Neural cell (in vitro differentiated cells): ENCODE measurements at regions not wholly inside any gene's neighbourhood (a gene's known extent, or its start where the extent isn't known, plus 50 kb on each side); places are given as distances from the start of the nearest gene placed in this dataset.

Experiments
- H2AFZ ChIP-seq: fragments of 200-600, 300-800 bp; sonication (generic), shearing (Covaris generic); 2 replicates; pipeline ENCODE4 v1.6.0; 2014; ENCODE audit warnings: low read depth, mild to moderate bottlenecking, antibody characterized with exemption, low read length, moderate library complexity
- H3F3A ChIP-seq: fragments of 200-600 bp; shearing (Covaris generic); 2 replicates; pipeline ENCODE4 v1.6.1; 2016; ENCODE audit warnings: mild to moderate bottlenecking, moderate library complexity, mixed read lengths, antibody characterized with exemption, low read length; ENCODE audit not compliant: insufficient read depth, poor library complexity, severe bottlenecking
- H3K27ac ChIP-seq: fragments of 200-600, 300-800 bp; sonication (generic), shearing (Covaris generic); 2 replicates; pipeline ENCODE4 v1.5.1; 2014; ENCODE audit warnings: mild to moderate bottlenecking, low read length, moderate library complexity
- H3K27me3 ChIP-seq: fragments of 300-800, 200-600 bp; sonication (generic), shearing (Covaris generic); 2 replicates; pipeline ENCODE4 v1.6.0; 2014; ENCODE audit warnings: mild to moderate bottlenecking, low read depth, low read length, moderate library complexity; ENCODE audit not compliant: insufficient read depth
- H3K36me3 ChIP-seq: fragments of 300-800, 200-600 bp; sonication (generic), shearing (Covaris generic); 2 replicates; pipeline ENCODE4 v1.5.1; 2014; ENCODE audit warnings: mild to moderate bottlenecking, antibody characterized with exemption, low read length, moderate library complexity; ENCODE audit not compliant: insufficient read depth
- H3K4me2 ChIP-seq: fragments of 300-800, 200-600 bp; sonication (generic), shearing (Covaris generic); 2 replicates; pipeline ENCODE4 v1.6.0; 2014; ENCODE audit warnings: mild to moderate bottlenecking, low read length
- H3K4me3 ChIP-seq: fragments of 300-800, 200-600 bp; sonication (generic), shearing (Covaris generic); 2 replicates; pipeline ENCODE4 v1.5.1; 2014; ENCODE audit warnings: mild to moderate bottlenecking, low read length, moderate library complexity
- H3K79me2 ChIP-seq: fragments of 200-600 bp; shearing (Covaris generic); replicated peaks from 2 replicates; pipeline ENCODE4 v1.6.0; 2014; ENCODE audit warnings: mild to moderate bottlenecking, low read length, moderate library complexity; ENCODE audit not compliant: insufficient read depth
- H3K9ac ChIP-seq: fragments of 300-800, 200-600 bp; sonication (generic), shearing (Covaris generic); 2 replicates; pipeline ENCODE4 v1.6.1; 2016; ENCODE audit warnings: mild to moderate bottlenecking, low read length, mixed read lengths
- H3K9me2 ChIP-seq: fragments of 200-600 bp; shearing (Covaris generic); 2 replicates; pipeline ENCODE4 v1.6.1; 2016; ENCODE audit warnings: mild to moderate bottlenecking, low read length, mixed read lengths; ENCODE audit not compliant: insufficient read depth
- H3K9me3 ChIP-seq: fragments of 200-600, 300-800 bp; sonication (generic), shearing (Covaris generic); 2 replicates; pipeline ENCODE4 v1.6.1; 2016; ENCODE audit warnings: mild to moderate bottlenecking, mixed run types, low read length, moderate library complexity, mixed read lengths
- H4K20me1 ChIP-seq: fragments of 200-600 bp; shearing (Covaris generic); 2 replicates; pipeline ENCODE4 v1.6.1; 2016; ENCODE audit warnings: mild to moderate bottlenecking, mixed run types; ENCODE audit not compliant: insufficient read depth
- EP300 ChIP-seq: fragments of 450-650 bp; conservative IDR thresholded peaks from 2 replicates; pipeline ENCODE4 v1.6.1; 2014; ENCODE audit warnings: antibody characterized with exemption, mild to moderate bottlenecking, moderate library complexity; ENCODE audit not compliant: poor library complexity, severe bottlenecking
- EZH2 ChIP-seq: fragments of 200-600, 300-800 bp; shearing (Covaris generic), sonication (generic); IDR thresholded peaks from 2 replicates; pipeline ENCODE4 v1.6.1; 2014; ENCODE audit warnings: antibody characterized with exemption, low read length, borderline replicate concordance, mild to moderate bottlenecking; ENCODE audit not compliant: insufficient read depth, poor library complexity, severe bottlenecking
- MXI1 ChIP-seq: fragments of 450-650 bp; conservative IDR thresholded peaks from 2 replicates; pipeline ENCODE4 v1.6.1; 2014; ENCODE audit warnings: antibody characterized with exemption, mild to moderate bottlenecking; ENCODE audit not compliant: poor library complexity, severe bottlenecking
- POLR2AphosphoS5 ChIP-seq: IDR thresholded peaks from 2 replicates; pipeline ENCODE4 v1.6.1; 2012
- RAD21 ChIP-seq: fragments of 450-650 bp; conservative IDR thresholded peaks from 2 replicates; pipeline ENCODE4 v1.6.1; 2014; ENCODE audit warnings: antibody characterized with exemption, mild to moderate bottlenecking, moderate library complexity
- SMC3 ChIP-seq: fragments of 450-650 bp; conservative IDR thresholded peaks from 2 replicates; pipeline ENCODE4 v1.6.1; 2014; ENCODE audit warnings: antibody characterized with exemption, mild to moderate bottlenecking, moderate library complexity; ENCODE audit not compliant: poor library complexity
- TAF1 ChIP-seq: IDR thresholded peaks from 2 replicates; pipeline ENCODE4 v1.6.1; 2012; ENCODE audit warnings: low read depth
- TF ChIP-seq, protein P1 (sequence below): fragments of 450-650 bp; IDR thresholded peaks from 2 replicates; pipeline ENCODE4 v1.5.1; 2014; ENCODE audit warnings: antibody characterized with exemption, mild to moderate bottlenecking, moderate library complexity; ENCODE audit not compliant: poor library complexity, severe bottlenecking
- TF ChIP-seq, protein P2 (sequence below): IDR thresholded peaks from 2 replicates; pipeline ENCODE4 v1.6.1; 2012; ENCODE audit warnings: borderline replicate concordance

DNA sequence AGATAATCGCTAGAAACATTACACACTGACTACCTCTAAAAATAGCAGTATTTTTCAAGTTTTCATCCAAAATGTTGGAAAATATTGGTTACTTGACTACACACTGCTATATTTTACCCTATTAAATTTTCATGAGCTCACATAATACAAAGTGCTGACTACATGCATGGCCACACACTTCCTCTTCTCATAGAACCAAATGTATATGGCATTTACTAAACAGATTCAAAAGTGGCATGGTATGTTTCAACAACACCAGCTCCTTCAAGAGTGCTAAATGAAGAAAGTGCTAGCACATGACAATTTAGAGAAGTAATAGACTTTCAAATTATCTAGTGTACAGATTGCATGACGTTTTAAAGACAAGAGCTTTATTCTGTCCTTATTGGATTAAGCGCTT, 780.4 kb upstream of the SLITRK6 start:
- H3F3A ChIP-seq, result no peaks in the 10 kb centered on the region

DNA sequence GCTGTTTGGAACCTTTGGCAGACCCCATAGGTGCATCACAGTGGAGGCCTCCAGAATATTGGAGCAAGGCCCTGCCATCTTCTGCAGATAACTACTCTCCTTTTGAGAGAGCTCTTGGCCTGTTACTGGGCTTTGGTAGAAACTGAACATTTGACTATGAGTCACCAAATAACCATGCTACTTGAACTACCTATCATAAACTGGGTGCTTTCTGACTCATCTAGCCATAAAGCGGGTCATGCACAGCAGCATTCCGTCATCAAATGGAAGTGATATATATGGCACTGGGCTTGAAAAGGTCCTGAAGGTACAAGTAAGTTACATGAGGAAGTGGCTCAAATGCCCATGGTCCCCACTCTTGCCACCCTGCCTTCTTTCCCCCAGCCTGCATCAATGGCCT, 782.5 kb upstream of the SLITRK6 start:
- Histone ChIP-seq H3K9ac (no peak overlapping the region), H3K9me2 (no peaks in the 10 kb centered on the region), H3K4me3 (no peak overlapping the region), H4K20me1 (no peaks in the 10 kb centered on the region), H3K79me2 (no peaks in the 10 kb centered on the region), H3F3A (no peaks in the 10 kb centered on the region), H3K9me3 (no peaks in the 10 kb centered on the region), H3K36me3 (no peaks in the 10 kb centered on the region), H2AFZ (no peak overlapping the region), H3K27me3 (no peaks in the 10 kb centered on the region), H3K27ac (no peak overlapping the region), H3K4me2 (no peak overlapping the region)
- TF ChIP-seq SMC3 (no peak), POLR2AphosphoS5 (no peak), EZH2 (no peak), EP300 (no peak), TAF1 (no peak), MXI1 (no peak), RAD21 (no peak)
- TF ChIP-seq, protein P1, sequence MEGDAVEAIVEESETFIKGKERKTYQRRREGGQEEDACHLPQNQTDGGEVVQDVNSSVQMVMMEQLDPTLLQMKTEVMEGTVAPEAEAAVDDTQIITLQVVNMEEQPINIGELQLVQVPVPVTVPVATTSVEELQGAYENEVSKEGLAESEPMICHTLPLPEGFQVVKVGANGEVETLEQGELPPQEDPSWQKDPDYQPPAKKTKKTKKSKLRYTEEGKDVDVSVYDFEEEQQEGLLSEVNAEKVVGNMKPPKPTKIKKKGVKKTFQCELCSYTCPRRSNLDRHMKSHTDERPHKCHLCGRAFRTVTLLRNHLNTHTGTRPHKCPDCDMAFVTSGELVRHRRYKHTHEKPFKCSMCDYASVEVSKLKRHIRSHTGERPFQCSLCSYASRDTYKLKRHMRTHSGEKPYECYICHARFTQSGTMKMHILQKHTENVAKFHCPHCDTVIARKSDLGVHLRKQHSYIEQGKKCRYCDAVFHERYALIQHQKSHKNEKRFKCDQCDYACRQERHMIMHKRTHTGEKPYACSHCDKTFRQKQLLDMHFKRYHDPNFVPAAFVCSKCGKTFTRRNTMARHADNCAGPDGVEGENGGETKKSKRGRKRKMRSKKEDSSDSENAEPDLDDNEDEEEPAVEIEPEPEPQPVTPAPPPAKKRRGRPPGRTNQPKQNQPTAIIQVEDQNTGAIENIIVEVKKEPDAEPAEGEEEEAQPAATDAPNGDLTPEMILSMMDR, result no peak
- TF ChIP-seq, protein P2, sequence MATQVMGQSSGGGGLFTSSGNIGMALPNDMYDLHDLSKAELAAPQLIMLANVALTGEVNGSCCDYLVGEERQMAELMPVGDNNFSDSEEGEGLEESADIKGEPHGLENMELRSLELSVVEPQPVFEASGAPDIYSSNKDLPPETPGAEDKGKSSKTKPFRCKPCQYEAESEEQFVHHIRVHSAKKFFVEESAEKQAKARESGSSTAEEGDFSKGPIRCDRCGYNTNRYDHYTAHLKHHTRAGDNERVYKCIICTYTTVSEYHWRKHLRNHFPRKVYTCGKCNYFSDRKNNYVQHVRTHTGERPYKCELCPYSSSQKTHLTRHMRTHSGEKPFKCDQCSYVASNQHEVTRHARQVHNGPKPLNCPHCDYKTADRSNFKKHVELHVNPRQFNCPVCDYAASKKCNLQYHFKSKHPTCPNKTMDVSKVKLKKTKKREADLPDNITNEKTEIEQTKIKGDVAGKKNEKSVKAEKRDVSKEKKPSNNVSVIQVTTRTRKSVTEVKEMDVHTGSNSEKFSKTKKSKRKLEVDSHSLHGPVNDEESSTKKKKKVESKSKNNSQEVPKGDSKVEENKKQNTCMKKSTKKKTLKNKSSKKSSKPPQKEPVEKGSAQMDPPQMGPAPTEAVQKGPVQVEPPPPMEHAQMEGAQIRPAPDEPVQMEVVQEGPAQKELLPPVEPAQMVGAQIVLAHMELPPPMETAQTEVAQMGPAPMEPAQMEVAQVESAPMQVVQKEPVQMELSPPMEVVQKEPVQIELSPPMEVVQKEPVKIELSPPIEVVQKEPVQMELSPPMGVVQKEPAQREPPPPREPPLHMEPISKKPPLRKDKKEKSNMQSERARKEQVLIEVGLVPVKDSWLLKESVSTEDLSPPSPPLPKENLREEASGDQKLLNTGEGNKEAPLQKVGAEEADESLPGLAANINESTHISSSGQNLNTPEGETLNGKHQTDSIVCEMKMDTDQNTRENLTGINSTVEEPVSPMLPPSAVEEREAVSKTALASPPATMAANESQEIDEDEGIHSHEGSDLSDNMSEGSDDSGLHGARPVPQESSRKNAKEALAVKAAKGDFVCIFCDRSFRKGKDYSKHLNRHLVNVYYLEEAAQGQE, result no peak

More for the DNA sequence above, 780.4 kb upstream of the SLITRK6 start:
- Histone ChIP-seq H3K27me3 (no peaks in the 10 kb centered on the region), H2AFZ (no peak overlapping the region), H3K4me2 (no peak overlapping the region), H3K9ac (no peak overlapping the region), H3K9me3 (no peaks in the 10 kb centered on the region), H3K27ac (no peak overlapping the region), H3K4me3 (no peak overlapping the region), H3K79me2 (no peaks in the 10 kb centered on the region), H3K36me3 (no peaks in the 10 kb centered on the region), H4K20me1 (no peaks in the 10 kb centered on the region), H3K9me2 (no peaks in the 10 kb centered on the region)
- no peak for TF ChIP-seq POLR2AphosphoS5
- TF ChIP-seq, protein P1, result no peak
- TF ChIP-seq MXI1, result no peak
- TF ChIP-seq EP300, result no peak
